ENCODE measurements at regions not wholly inside any gene's neighbourhood (a gene's known extent, or its start where the extent isn't known, plus 50 kb on each side); places are given as distances from the start of the nearest gene placed in this dataset.

- no peak for ATAC-seq
- TF ChIP-seq CSDC2 (CRISPR knock-in tag; IDR thresholded peaks at IDR 0.05), result no peak
- TF ChIP-seq ZFP30 (CRISPR knock-in tag; IDR thresholded peaks at IDR 0.05), result no peak
- no peak for TF ChIP-seq TCF4 (CRISPR knock-in tag; IDR thresholded peaks at IDR 0.05; ENCODE audit: borderline replicate concordance)
- TF ChIP-seq ZC3H10 (CRISPR knock-in tag; IDR thresholded peaks at IDR 0.05), result no peak
These were observed 190.6 kb upstream of the GRIA1 start for GRCh38 chr5:153299891-153300290.

DNA sequence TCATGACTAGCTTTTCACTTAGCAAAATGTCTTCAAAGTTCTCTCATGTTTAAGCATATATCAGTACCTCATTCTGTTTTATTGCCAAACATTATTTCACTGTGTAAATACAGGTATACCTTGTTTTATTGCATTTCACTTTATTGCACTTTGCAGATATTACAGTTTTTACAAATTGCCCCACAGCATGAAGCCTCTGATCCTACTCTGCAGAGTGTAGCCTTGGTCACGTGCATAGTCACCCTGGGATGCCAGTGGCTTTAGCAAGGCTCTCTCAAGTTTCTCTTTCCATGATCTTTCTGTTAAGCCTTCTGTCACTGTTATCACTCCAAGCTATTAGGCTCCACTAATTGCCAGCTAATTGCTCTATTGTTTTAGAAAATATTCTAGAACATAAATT lies 182.2 kb upstream of the GRIA1 start:
- no peak for ATAC-seq
- TF ChIP-seq TOX (CRISPR knock-in tag; IDR thresholded peaks at IDR 0.05; ENCODE audit: borderline replicate concordance) (no peak), ESRRG (CRISPR knock-in tag; IDR thresholded peaks at IDR 0.05) (no peak), PATZ1 (CRISPR knock-in tag; IDR thresholded peaks at IDR 0.05; ENCODE audit: borderline replicate concordance) (no peak), ZNF8 (CRISPR knock-in tag; IDR thresholded peaks at IDR 0.05) (no peak), RARB (CRISPR knock-in tag; IDR thresholded peaks at IDR 0.05) (no peak), SNAI2 (CRISPR knock-in tag; IDR thresholded peaks at IDR 0.05) (no peak), GLIS3 (CRISPR knock-in tag; IDR thresholded peaks at IDR 0.05) (no peak), ZNF565 (CRISPR knock-in tag; conservative IDR thresholded peaks at IDR 0.05; ENCODE audit: low read depth) (no peak), ISL1 (CRISPR knock-in tag; IDR thresholded peaks at IDR 0.05) (no peak), TCF4 (CRISPR knock-in tag; IDR thresholded peaks at IDR 0.05; ENCODE audit: borderline replicate concordance) (no peak), ARNTL (CRISPR knock-in tag; IDR thresholded peaks at IDR 0.05; ENCODE audit: borderline replicate concordance, low read depth) (no peak)
- TF ChIP-seq, protein P1, sequence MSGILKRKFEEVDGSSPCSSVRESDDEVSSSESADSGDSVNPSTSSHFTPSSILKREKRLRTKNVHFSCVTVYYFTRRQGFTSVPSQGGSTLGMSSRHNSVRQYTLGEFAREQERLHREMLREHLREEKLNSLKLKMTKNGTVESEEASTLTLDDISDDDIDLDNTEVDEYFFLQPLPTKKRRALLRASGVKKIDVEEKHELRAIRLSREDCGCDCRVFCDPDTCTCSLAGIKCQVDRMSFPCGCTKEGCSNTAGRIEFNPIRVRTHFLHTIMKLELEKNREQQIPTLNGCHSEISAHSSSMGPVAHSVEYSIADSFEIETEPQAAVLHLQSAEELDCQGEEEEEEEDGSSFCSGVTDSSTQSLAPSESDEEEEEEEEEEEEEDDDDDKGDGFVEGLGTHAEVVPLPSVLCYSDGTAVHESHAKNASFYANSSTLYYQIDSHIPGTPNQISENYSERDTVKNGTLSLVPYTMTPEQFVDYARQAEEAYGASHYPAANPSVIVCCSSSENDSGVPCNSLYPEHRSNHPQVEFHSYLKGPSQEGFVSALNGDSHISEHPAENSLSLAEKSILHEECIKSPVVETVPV (CRISPR knock-in tag; IDR thresholded peaks at IDR 0.05), result no peak

- no peak for ATAC-seq
- TF ChIP-seq SNAI2 (CRISPR knock-in tag; IDR thresholded peaks at IDR 0.05), result no peak
- TF ChIP-seq POU6F1 (CRISPR knock-in tag; IDR thresholded peaks at IDR 0.05; ENCODE audit: borderline replicate concordance, low read depth), result no peak
- no peak for TF ChIP-seq OSR1 (CRISPR knock-in tag; IDR thresholded peaks at IDR 0.05)
- TF ChIP-seq TCF4 (CRISPR knock-in tag; IDR thresholded peaks at IDR 0.05; ENCODE audit: borderline replicate concordance), result no peak
- no peak for TF ChIP-seq ISL1 (CRISPR knock-in tag; IDR thresholded peaks at IDR 0.05)
- no peak for TF ChIP-seq RARB (CRISPR knock-in tag; IDR thresholded peaks at IDR 0.05)
- TF ChIP-seq ZFP30 (CRISPR knock-in tag; IDR thresholded peaks at IDR 0.05), result no peak
- TF ChIP-seq ESRRG (CRISPR knock-in tag; IDR thresholded peaks at IDR 0.05), result no peak
- no peak for TF ChIP-seq PPARA (CRISPR knock-in tag; IDR thresholded peaks at IDR 0.05; ENCODE audit: borderline replicate concordance)
- TF ChIP-seq, protein P2, sequence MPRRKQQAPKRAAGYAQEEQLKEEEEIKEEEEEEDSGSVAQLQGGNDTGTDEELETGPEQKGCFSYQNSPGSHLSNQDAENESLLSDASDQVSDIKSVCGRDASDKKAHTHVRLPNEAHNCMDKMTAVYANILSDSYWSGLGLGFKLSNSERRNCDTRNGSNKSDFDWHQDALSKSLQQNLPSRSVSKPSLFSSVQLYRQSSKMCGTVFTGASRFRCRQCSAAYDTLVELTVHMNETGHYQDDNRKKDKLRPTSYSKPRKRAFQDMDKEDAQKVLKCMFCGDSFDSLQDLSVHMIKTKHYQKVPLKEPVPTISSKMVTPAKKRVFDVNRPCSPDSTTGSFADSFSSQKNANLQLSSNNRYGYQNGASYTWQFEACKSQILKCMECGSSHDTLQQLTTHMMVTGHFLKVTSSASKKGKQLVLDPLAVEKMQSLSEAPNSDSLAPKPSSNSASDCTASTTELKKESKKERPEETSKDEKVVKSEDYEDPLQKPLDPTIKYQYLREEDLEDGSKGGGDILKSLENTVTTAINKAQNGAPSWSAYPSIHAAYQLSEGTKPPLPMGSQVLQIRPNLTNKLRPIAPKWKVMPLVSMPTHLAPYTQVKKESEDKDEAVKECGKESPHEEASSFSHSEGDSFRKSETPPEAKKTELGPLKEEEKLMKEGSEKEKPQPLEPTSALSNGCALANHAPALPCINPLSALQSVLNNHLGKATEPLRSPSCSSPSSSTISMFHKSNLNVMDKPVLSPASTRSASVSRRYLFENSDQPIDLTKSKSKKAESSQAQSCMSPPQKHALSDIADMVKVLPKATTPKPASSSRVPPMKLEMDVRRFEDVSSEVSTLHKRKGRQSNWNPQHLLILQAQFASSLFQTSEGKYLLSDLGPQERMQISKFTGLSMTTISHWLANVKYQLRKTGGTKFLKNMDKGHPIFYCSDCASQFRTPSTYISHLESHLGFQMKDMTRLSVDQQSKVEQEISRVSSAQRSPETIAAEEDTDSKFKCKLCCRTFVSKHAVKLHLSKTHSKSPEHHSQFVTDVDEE (CRISPR knock-in tag; IDR thresholded peaks at IDR 0.05), result no peak
- TF ChIP-seq ARNTL (CRISPR knock-in tag; IDR thresholded peaks at IDR 0.05; ENCODE audit: borderline replicate concordance, low read depth), result no peak
- no peak for TF ChIP-seq ZC3H10 (CRISPR knock-in tag; IDR thresholded peaks at IDR 0.05)
- no peak for TF ChIP-seq TOX (CRISPR knock-in tag; IDR thresholded peaks at IDR 0.05; ENCODE audit: borderline replicate concordance)
- TF ChIP-seq ZNF565 (CRISPR knock-in tag; conservative IDR thresholded peaks at IDR 0.05; ENCODE audit: low read depth), result no peak
- TF ChIP-seq, protein P3, sequence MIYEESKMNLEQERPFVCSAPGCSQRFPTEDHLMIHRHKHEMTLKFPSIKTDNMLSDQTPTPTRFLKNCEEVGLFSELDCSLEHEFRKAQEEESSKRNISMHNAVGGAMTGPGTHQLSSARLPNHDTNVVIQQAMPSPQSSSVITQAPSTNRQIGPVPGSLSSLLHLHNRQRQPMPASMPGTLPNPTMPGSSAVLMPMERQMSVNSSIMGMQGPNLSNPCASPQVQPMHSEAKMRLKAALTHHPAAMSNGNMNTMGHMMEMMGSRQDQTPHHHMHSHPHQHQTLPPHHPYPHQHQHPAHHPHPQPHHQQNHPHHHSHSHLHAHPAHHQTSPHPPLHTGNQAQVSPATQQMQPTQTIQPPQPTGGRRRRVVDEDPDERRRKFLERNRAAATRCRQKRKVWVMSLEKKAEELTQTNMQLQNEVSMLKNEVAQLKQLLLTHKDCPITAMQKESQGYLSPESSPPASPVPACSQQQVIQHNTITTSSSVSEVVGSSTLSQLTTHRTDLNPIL (CRISPR knock-in tag; IDR thresholded peaks at IDR 0.05; ENCODE audit: low read depth), result no peak
These were observed 171.9 kb upstream of the GRIA1 start for GRCh38 chr5:153318556-153318955.
